ENCODE measurements at regions not wholly inside any gene's neighbourhood (a gene's known extent, or its start where the extent isn't known, plus 50 kb on each side); places are given as distances from the start of the nearest gene placed in this dataset.
"Not testable (repeated sequence)": the region's sequence is repeated elsewhere in the genome, so short reads cannot be mapped to it uniquely, and the experiment has no call there.

- no peak overlapping the region for H3K4me3 ChIP-seq
- no peak overlapping the region for H3K9ac ChIP-seq (ENCODE audit: insufficient read length)
- no peaks in the 10 kb centered on the region for H3K36me3 ChIP-seq (ENCODE audit: insufficient read depth, low read length)
- H3K27ac ChIP-seq, result no peak overlapping the region
- no peaks in the 10 kb centered on the region for H3K9me3 ChIP-seq (ENCODE audit: low read depth, low read length)
- DNase-seq (ENCODE audit: low read depth, low spot score), result no peak
- TF ChIP-seq POLR2AphosphoS5 (IDR thresholded peaks at IDR 0.05; ENCODE audit: borderline replicate concordance, low read depth, low read length) (no peak), FOXP2 (optimal IDR thresholded peaks at IDR 0.05; ENCODE audit: control extremely low read depth, extremely low read length, insufficient read depth) (no peak), EZH2 (IDR thresholded peaks at IDR 0.05) (no peak)
Measured at GRCh38 chr1:60262701-60263100, 189.1 kb upstream of the C1orf87 start.

- Histone ChIP-seq H3K4me3 (no peak overlapping the region), H3K27ac (no peak overlapping the region), H3K36me3 (ENCODE audit: insufficient read depth, low read length) (no peaks in the 10 kb centered on the region), H3K9me3 (ENCODE audit: low read depth, low read length) (no peaks in the 10 kb centered on the region), H3K9ac (ENCODE audit: insufficient read length) (no peak overlapping the region)
- TF ChIP-seq FOXP2 (optimal IDR thresholded peaks at IDR 0.05; ENCODE audit: control extremely low read depth, extremely low read length, insufficient read depth), result no peak
- DNase-seq (ENCODE audit: low read depth, low spot score), result no peak
Measured at GRCh38 chr1:60257531-60257930, 184.0 kb upstream of the C1orf87 start.

- TF ChIP-seq EZH2 (IDR thresholded peaks at IDR 0.05) (no peak), FOXP2 (optimal IDR thresholded peaks at IDR 0.05; ENCODE audit: control extremely low read depth, extremely low read length, insufficient read depth) (no peak), POLR2AphosphoS5 (IDR thresholded peaks at IDR 0.05; ENCODE audit: borderline replicate concordance, low read depth, low read length) (no peak)
- Histone ChIP-seq H3K9me3 (ENCODE audit: low read depth, low read length) (no peaks in the 10 kb centered on the region), H3K27ac (no peak overlapping the region), H3K4me3 (no peak overlapping the region), H3K9ac (ENCODE audit: insufficient read length) (no peak overlapping the region), H3K36me3 (ENCODE audit: insufficient read depth, low read length) (no peaks in the 10 kb centered on the region)
- no peak for DNase-seq (ENCODE audit: low read depth, low spot score)
Measured at GRCh38 chr1:60255565-60255964, 182.0 kb upstream of the C1orf87 start.

- no peaks in the 10 kb centered on the region for H3K36me3 ChIP-seq (ENCODE audit: insufficient read depth, low read length)
- H3K4me3 ChIP-seq, result no peak overlapping the region
- H3K9ac ChIP-seq (ENCODE audit: insufficient read length), result no peak overlapping the region
- no peaks in the 10 kb centered on the region for H3K9me3 ChIP-seq (ENCODE audit: low read depth, low read length)
- H3K27ac ChIP-seq, result no peak overlapping the region
- TF ChIP-seq EZH2 (IDR thresholded peaks at IDR 0.05), result no peak
- no peak for TF ChIP-seq FOXP2 (optimal IDR thresholded peaks at IDR 0.05; ENCODE audit: control extremely low read depth, extremely low read length, insufficient read depth)
- no peak for DNase-seq (ENCODE audit: low read depth, low spot score)
Measured at GRCh38 chr1:60251426-60251825, 177.9 kb upstream of the C1orf87 start.

GRCh38 chr1:60247467-60247866 lies 173.9 kb upstream of the C1orf87 start:
- H3K9me3 ChIP-seq (ENCODE audit: low read depth, low read length); H3K9ac ChIP-seq (ENCODE audit: insufficient read length); DNase-seq (ENCODE audit: low read depth, low spot score); H3K27ac ChIP-seq; H3K4me3 ChIP-seq; H3K36me3 ChIP-seq (ENCODE audit: insufficient read depth, low read length): not testable (repeated sequence)

- H3K9ac ChIP-seq (ENCODE audit: insufficient read length), result no peak overlapping the region
- H3K27ac ChIP-seq, result no peak overlapping the region
- no peak overlapping the region for H3K4me3 ChIP-seq
- no peak for DNase-seq (ENCODE audit: low read depth, low spot score)
- no peaks in the 10 kb centered on the region for H3K9me3 ChIP-seq (ENCODE audit: low read depth, low read length)
- no peaks in the 10 kb centered on the region for H3K36me3 ChIP-seq (ENCODE audit: insufficient read depth, low read length)
- TF ChIP-seq FOXP2 (optimal IDR thresholded peaks at IDR 0.05; ENCODE audit: control extremely low read depth, extremely low read length, insufficient read depth) (no peak), EZH2 (IDR thresholded peaks at IDR 0.05) (no peak), POLR2AphosphoS5 (IDR thresholded peaks at IDR 0.05; ENCODE audit: borderline replicate concordance, low read depth, low read length) (no peak)
Measured at GRCh38 chr1:60245324-60245723, 171.8 kb upstream of the C1orf87 start.

- Histone ChIP-seq H3K9ac (ENCODE audit: insufficient read length) (no peak overlapping the region), H3K9me3 (ENCODE audit: low read depth, low read length) (no peaks in the 10 kb centered on the region), H3K27ac (no peak overlapping the region), H3K36me3 (ENCODE audit: insufficient read depth, low read length) (no peaks in the 10 kb centered on the region), H3K4me3 (no peak overlapping the region)
- DNase-seq (ENCODE audit: low read depth, low spot score), result no peak
- no peak for TF ChIP-seq EZH2 (IDR thresholded peaks at IDR 0.05)
- no peak for TF ChIP-seq FOXP2 (optimal IDR thresholded peaks at IDR 0.05; ENCODE audit: control extremely low read depth, extremely low read length, insufficient read depth)
- no peak for TF ChIP-seq POLR2AphosphoS5 (IDR thresholded peaks at IDR 0.05; ENCODE audit: borderline replicate concordance, low read depth, low read length)
Measured at GRCh38 chr1:60244906-60245305, 171.3 kb upstream of the C1orf87 start.

- H3K36me3 ChIP-seq (ENCODE audit: insufficient read depth, low read length), result no peaks in the 10 kb centered on the region
- no peak for DNase-seq (ENCODE audit: low read depth, low spot score)
- TF ChIP-seq EZH2 (IDR thresholded peaks at IDR 0.05) (no peak), FOXP2 (optimal IDR thresholded peaks at IDR 0.05; ENCODE audit: control extremely low read depth, extremely low read length, insufficient read depth) (no peak), POLR2AphosphoS5 (IDR thresholded peaks at IDR 0.05; ENCODE audit: borderline replicate concordance, low read depth, low read length) (no peak)
- H3K9me3 ChIP-seq (ENCODE audit: low read depth, low read length), result no peaks in the 10 kb centered on the region
- no peak overlapping the region for H3K4me3 ChIP-seq
- H3K27ac ChIP-seq, result no peak overlapping the region
- no peak overlapping the region for H3K9ac ChIP-seq (ENCODE audit: insufficient read length)
Measured at GRCh38 chr1:60235275-60235674, 161.7 kb upstream of the C1orf87 start.

GRCh38 chr1:60234776-60235175 lies 161.2 kb upstream of the C1orf87 start:
- Histone ChIP-seq H3K36me3 (ENCODE audit: insufficient read depth, low read length) (no peaks in the 10 kb centered on the region), H3K4me3 (no peak overlapping the region), H3K9ac (ENCODE audit: insufficient read length) (no peak overlapping the region), H3K9me3 (ENCODE audit: low read depth, low read length) (no peaks in the 10 kb centered on the region), H3K27ac (no peak overlapping the region)
- no peak for DNase-seq (ENCODE audit: low read depth, low spot score)
- TF ChIP-seq EZH2 (IDR thresholded peaks at IDR 0.05) (no peak), FOXP2 (optimal IDR thresholded peaks at IDR 0.05; ENCODE audit: control extremely low read depth, extremely low read length, insufficient read depth) (no peak)

Measured in SK-N-MC (cell line).